ENCODE measurements at regions not wholly inside any gene's neighbourhood (a gene's known extent, or its start where the extent isn't known, plus 50 kb on each side); places are given as distances from the start of the nearest gene placed in this dataset.

GRCh38 chr13:22499919-22500318, 680.9 kb upstream of the SGCG start:
- no peak for TF ChIP-seq CTCF (IDR thresholded peaks at IDR 0.05)
- TF ChIP-seq POLR2A (IDR thresholded peaks at IDR 0.05) = no peak
